ENCODE measurements at regions not wholly inside any gene's neighbourhood (a gene's known extent, or its start where the extent isn't known, plus 50 kb on each side); places are given as distances from the start of the nearest gene placed in this dataset.
A peak's percentile ranks its signal among the peaks of the same experiment; 100 is the strongest.
"Not testable (repeated sequence)": the region's sequence is repeated elsewhere in the genome, so short reads cannot be mapped to it uniquely, and the experiment has no call there.

DNA sequence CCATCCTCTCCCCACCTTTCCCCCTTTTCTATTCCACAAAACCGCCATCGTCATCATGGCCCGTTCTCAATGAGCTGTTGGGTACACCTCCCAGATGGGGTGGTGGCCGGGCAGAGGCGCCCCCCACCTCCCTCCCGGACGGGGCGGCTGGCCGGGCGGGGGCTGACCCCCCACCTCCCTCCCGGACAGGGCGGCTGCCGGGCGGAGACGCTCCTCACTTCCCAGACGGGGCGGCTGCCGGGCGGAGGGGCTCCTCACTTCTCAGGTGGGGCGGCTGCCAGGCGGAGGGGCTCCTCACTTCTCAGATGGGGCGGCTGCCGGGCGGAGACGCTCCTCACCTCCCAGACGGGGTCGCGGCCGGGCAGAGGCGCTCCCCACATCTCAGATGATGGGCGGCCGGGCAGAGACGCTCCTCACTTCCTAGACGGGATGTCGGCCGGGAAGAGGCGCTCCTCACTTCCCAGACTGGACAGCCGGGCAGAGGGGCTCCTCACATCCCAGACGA, 404.4 kb upstream of the BTBD3 start:
- not testable (repeated sequence) for DNase-seq (ENCODE audit: low spot score)

- DNase-seq (ENCODE audit: low spot score): no peak
Measured at GRCh38 chr20:11516448-11516847, 401.2 kb upstream of the BTBD3 start.

GRCh38 chr20:11520596-11520995, 397.1 kb upstream of the BTBD3 start:
- DNase-seq (ENCODE audit: low spot score): no peak

DNA sequence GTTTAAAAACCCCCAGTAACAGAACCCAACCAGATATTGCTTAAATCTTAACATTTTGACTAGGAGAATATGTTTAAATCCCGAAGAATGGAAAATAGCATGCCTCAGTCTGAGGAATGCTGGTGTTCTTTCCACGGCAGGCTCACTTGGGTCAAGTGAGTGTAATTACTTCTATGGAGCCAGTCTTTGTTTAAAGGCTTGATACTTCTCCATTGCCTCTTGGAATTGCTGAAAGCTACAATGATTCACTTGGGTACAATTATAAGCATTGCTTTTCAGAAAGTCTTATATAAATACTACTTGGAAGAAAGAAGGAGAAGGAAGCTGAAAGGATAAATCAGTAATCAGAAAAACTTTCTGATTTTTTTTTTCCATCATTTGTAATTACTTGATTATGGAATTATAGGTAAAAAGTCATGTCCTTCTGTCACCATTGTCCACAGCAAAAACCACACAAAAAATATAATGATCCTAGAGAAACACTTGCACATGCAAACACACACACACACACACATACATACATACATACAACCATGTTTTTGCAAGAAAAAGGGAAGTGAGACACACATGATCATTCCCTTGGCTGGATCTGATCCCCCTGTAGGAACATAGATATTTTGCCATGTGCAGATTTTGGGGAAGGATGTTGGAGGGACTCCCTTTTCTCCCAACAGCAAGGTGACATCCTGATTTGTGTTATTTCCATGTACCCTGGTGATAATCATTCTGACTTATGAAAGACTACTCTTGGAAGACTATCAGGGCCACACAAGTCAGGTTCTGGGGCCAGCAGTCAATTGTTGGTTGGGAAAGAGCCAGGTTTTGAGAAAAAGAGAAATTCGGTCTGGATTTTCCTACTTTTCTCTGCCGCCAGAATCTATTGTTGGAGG, 396.0 kb upstream of the BTBD3 start:
- no peak for DNase-seq (ENCODE audit: low spot score)

DNA sequence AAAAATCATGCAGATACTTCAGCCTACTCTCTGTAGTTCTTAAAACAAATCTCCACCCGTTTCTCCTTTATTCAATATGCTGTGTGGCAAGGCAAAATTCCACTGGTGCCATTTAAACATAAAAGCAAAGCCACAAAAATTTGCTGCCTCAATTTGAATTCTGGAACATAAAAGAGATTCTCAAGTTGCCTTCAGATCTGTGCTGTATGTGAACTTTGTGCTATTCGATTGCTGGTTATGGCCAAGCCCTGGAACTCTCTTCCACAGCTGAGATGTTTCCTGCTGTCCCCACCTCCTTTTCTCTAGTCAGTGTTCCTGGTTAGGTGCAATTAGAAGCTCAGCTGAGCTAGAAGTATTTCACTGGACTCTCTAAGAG, 395.3 kb upstream of the BTBD3 start:
- DNase-seq (ENCODE audit: low spot score): no peak

- no peak for DNase-seq (ENCODE audit: low spot score)
Measured at GRCh38 chr20:11529047-11529446, 388.6 kb upstream of the BTBD3 start.

DNA sequence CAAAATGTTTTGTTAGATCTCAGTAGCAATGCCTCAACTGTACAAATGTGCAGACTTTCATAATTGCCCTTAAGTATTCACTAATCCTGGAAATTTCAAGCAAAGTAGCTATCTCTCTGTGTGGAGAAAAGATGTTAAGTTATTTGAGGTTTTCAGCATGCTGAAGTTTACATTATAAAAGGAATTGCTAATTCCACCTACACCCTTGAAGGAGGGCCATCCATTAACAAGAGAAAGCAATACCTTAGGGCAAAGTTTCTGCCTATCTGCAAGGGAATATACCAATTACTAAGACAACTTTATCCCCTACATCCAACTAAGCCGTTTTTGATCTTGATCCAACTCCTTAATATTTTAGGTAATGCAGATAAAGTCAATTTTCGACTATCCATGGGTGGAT, 380.7 kb upstream of the BTBD3 start:
- DNase-seq (ENCODE audit: low spot score): no peak

DNA sequence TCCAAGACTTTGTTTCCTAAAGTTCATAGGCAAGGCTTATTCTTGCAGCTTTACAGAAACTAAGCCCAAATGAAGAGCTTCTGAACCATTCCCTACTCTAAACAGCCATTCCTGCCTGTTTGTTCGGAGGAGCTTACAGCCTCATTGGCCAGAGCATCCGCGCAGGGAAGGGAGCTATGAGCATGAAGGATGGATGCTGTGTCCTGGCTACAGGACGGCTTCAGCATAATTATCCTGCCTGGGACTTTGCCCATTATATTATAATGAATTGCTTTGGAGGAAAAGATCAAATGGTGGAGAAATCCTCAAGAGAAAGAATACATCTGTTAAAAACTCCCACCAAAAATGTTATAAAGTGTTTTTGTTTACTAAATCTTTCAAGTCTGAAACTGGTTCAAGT, 378.2 kb upstream of the BTBD3 start:
- DNase-seq (ENCODE audit: low spot score): no peak

DNA sequence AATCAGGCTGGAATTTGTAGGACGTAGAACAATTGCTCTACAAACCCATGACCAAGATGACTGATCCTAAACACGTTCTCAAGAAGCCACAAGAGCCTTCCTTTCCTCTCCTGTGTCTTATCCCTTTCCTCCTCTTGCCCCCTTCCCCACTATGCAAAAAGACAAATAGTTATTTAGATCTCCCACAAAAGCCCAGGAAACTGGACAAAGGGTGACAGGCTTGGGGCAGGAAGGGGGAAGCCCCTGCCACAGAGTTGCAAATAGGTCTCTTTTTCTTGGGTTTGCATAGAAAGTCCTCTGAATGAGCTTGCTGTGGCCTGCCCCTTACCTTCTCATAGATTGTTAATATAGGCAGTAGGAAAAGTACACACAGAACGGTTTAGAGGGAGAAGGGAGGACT, 377.1 kb upstream of the BTBD3 start:
- no peak for DNase-seq (ENCODE audit: low spot score)

DNA sequence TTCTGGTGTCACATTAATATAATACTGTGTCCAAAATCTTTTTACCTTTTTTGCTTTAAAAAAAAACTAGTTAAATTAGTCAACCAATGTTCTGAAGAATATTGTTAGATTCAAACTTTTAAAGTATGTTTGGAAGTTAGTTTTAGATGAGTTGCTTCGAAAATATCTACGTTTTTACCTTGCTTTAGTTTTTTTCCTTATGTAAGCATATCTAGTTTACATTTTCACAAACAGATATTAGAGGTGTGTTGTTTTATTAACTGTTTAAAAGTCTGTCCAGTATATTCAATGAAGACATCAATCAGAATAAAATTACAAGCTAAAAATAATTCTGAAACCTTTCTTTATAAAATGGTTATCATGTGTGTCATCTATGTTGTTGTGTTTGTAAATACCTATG, 375.0 kb upstream of the BTBD3 start:
- no peak for DNase-seq (ENCODE audit: low spot score)

DNA sequence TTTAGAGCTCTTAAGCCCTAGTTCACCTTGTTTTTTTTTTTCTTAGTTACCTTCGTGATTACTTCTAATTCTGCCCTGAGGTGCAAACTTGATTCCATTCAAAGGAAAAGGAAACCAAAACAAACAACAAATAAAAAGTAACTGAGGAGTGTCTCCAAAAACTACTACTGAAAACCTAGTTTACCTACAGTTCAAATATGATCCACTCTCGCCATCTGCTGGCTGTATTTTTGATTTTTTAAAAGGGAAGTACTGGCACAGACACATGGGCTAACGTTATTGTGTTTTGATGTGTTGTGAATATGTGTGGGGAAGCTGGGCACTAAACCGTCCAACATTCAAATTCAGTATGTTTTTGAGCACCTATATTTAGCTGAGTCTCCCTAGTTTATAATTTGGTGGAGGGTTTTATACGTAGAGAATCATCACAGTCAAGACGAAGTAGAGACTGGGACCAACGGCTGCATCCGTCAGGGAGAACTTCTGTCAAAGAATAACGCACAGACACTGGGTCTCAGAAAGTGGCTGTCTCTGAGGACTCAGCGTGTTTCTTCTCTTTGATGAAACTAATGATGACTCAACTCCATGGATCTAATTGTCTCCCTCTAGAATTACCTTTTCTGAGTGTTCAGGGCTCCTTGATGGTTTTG, 373.5 kb upstream of the BTBD3 start:
- peak; percentile 55 for DNase-seq (ENCODE audit: low spot score)

- no peak for DNase-seq (ENCODE audit: low spot score)
Measured at GRCh38 chr20:11546939-11547338, 370.8 kb upstream of the BTBD3 start.

- DNase-seq (ENCODE audit: low spot score): no peak
Measured at GRCh38 chr20:11549172-11550103, 368.3 kb upstream of the BTBD3 start.

- DNase-seq (ENCODE audit: low spot score): no peak
Measured at GRCh38 chr20:11550657-11551338, 366.9 kb upstream of the BTBD3 start.

- DNase-seq (ENCODE audit: low spot score): no peak
Measured at GRCh38 chr20:11551479-11551878, 366.2 kb upstream of the BTBD3 start.

DNA sequence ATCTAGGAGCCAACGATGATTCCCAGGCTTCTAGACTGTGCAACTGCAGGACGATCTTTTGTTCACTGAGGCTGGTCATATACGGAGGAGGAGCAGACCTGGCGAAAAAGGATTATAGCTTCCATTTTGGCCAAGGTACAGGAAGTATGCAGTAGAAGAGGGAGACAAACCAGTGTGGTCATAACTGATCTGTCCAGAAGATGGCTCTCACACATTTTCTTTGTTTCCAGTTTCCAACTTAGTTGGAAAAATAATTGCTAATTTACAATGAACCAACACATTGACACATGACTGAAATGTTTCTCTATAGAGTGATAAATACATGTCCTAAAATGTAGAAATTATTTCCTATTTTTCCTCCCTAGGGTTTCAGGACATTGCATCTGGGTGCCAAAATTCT, 364.1 kb upstream of the BTBD3 start:
- no peak for DNase-seq (ENCODE audit: low spot score)

DNA sequence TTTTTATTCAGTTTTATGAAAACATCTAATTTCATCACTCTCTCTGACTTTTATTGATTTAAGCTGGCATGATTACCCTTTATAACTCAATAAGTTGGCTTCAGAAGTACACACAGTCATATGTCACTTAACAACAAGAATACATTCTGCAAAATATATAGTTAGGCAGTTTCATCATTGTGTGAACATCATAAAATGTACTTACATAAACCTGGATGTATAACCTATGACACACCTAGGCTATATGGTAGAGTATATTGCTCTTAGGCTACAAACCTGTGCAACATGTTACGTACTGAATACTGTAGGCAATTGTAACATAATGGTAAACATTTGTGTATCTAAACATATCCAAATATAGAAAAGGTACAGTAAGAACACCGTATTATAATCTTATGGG, 362.2 kb upstream of the BTBD3 start:
- no peak for DNase-seq (ENCODE audit: low spot score)

DNA sequence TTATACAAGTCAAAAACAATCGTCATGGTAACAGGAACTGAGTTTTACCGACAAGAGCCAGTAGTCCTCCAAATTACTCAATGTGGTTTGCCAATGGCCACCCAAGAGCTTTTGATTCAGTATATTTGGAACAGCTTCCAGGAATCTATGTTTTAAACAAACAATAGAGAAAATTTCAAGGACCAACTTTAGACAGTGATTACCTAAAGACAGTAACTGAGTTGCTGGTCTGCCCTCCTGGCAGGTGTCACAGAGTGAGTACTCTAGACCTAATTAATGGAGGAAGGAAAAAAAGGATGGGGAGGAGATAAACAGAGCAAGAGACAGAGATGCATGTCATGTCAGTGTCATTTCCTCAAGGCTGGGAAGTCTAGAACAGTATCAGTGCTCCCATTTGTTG, 361.3 kb upstream of the BTBD3 start:
- DNase-seq (ENCODE audit: low spot score): no peak

DNA sequence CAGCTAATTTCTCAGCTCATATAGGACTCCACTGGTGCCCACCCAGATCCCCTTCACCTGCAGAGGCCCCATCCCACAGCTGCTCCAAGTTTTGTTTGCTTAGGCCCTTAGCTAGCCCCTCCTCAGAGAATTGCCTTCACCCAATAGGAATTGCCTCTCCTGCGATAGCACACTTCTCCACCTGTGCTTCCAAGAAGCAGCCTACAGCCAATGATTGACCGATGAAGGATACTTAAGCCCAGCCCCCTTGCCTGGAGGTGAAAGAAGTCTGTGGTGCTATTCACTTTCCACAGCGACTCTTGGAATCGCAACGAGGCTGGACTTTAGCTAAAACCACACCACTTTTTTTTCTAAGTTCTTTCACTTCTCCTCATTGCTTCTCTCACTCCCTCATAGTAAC, 353.2 kb upstream of the BTBD3 start:
- DNase-seq (ENCODE audit: low spot score): no peak

- no peak for DNase-seq (ENCODE audit: low spot score)
Measured at GRCh38 chr20:11569163-11569562, 348.5 kb upstream of the BTBD3 start.

GRCh38 chr20:11573507-11573906, 344.2 kb upstream of the BTBD3 start:
- no peak for DNase-seq (ENCODE audit: low spot score)

DNA sequence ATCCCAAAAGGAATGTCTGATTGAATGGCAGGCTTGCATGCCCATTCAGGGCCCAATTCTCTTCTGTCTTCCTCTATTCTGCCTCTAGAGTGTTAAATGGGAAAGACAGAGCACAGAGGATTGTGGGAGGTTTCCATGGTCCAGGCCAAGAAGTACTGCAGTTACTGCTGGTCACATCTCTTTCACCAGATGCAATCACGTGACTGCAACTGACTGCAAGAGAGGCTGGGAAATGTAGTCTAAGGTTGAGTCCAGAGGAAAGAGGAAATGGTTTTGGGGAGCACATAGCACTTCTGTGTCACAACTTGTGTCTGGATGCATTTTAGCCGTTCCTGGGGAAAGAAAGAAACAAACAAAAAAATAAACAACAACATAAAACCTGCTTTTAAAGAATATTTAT, 336.4 kb upstream of the BTBD3 start:
- DNase-seq (ENCODE audit: low spot score): no peak

All from HuH-7 (cell line).